ENCODE measurements at regions not wholly inside any gene's neighbourhood (a gene's known extent, or its start where the extent isn't known, plus 50 kb on each side); places are given as distances from the start of the nearest gene placed in this dataset.

DNA sequence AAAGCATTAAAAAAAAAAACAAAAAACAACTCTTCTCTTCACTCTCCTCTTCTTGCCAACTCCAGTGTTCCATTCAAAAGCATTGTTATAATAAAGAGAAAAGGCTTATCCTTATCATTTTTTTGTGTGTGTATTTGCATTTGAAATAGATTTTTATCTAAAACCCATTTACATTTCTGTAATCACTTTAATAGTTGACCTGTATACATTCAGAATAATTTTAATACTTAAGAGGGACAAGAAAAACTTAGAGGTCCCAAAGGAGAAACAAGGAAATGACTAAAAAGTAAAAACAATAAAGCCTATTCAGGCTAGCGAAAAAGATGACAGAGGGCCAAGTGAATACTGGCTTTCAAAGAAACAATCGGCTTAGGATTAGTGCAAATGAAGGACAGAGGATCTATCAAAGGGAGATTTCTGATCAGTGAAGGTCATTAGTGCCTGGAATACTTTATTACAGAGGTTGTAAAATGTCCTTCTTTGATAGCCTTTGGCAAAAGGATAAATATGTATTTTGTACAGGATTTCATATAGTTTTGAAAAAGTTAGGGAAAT lies 808.3 kb downstream of the RPA4 start:
- TF ChIP-seq, protein P1, sequence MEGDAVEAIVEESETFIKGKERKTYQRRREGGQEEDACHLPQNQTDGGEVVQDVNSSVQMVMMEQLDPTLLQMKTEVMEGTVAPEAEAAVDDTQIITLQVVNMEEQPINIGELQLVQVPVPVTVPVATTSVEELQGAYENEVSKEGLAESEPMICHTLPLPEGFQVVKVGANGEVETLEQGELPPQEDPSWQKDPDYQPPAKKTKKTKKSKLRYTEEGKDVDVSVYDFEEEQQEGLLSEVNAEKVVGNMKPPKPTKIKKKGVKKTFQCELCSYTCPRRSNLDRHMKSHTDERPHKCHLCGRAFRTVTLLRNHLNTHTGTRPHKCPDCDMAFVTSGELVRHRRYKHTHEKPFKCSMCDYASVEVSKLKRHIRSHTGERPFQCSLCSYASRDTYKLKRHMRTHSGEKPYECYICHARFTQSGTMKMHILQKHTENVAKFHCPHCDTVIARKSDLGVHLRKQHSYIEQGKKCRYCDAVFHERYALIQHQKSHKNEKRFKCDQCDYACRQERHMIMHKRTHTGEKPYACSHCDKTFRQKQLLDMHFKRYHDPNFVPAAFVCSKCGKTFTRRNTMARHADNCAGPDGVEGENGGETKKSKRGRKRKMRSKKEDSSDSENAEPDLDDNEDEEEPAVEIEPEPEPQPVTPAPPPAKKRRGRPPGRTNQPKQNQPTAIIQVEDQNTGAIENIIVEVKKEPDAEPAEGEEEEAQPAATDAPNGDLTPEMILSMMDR (optimal IDR thresholded peaks at IDR 0.05 in 1 of 3, IDR thresholded peaks at IDR 0.05 in 1 of 3, conservative IDR thresholded peaks at IDR 0.05 in 1 of 3; ENCODE audit: extremely low read depth in 1 of 3, insufficient read depth in 2 of 3, low read length in 3 of 3) = no peak
- TF ChIP-seq EZH2 (IDR thresholded peaks at IDR 0.05; ENCODE audit: low read length) = no peak

Measured in keratinocyte (primary cell).